RWPE2 (cell line): ENCODE measurements at regions not wholly inside any gene's neighbourhood (a gene's known extent, or its start where the extent isn't known, plus 50 kb on each side); places are given as distances from the start of the nearest gene placed in this dataset.

Source experiments
- ATAC-seq: fragments of 200-7000 bp; cut with Tn5 transposase; 3 replicates; pipeline ENCODE4 v1.9.1; 2021; ENCODE audit warnings: low read depth
- DNase-seq: peaks from one replicate; pipeline ENCODE4 v3.0.0-alpha.2; 2020; ENCODE audit warnings: low spot score
- H3K27ac ChIP-seq: fragments of 450-650 bp; 2 replicates; pipeline ENCODE4 v1.5.1; 2017; ENCODE audit warnings: mild to moderate bottlenecking; ENCODE audit not compliant: poor library complexity, severe bottlenecking
- H3K27me3 ChIP-seq: fragments of 250-450 bp; sonication (Bioruptor Pico); 2 replicates; pipeline ENCODE4 v1.5.1; 2021; ENCODE audit warnings: mild to moderate bottlenecking, moderate library complexity; ENCODE audit not compliant: insufficient read depth, poor library complexity, severe bottlenecking
- H3K36me3 ChIP-seq: fragments of 250-450 bp; sonication (Bioruptor Pico); 2 replicates; pipeline ENCODE4 v1.5.1; 2020; ENCODE audit warnings: low read depth, mild to moderate bottlenecking, moderate library complexity
- H3K4me1 ChIP-seq: fragments of 250-450 bp; sonication (Bioruptor Pico); 2 replicates; pipeline ENCODE4 v1.5.1; 2021; ENCODE audit warnings: mild to moderate bottlenecking, moderate library complexity; ENCODE audit not compliant: insufficient read depth, poor library complexity, severe bottlenecking
- H3K4me3 ChIP-seq: fragments of 250-450 bp; sonication (Bioruptor Pico); 2 replicates; pipeline ENCODE4 v1.5.1; 2021; ENCODE audit warnings: mild to moderate bottlenecking, moderate library complexity; ENCODE audit not compliant: severe bottlenecking
- H3K9me3 ChIP-seq: fragments of 250-450 bp; sonication (Bioruptor Pico); 2 replicates; pipeline ENCODE4 v1.5.1; 2021; ENCODE audit warnings: mild to moderate bottlenecking, moderate library complexity; ENCODE audit not compliant: severe bottlenecking
- TF ChIP-seq, protein P1 (sequence below): fragments of 450-650 bp; IDR thresholded peaks from one replicate; pipeline ENCODE4 v1.5.1; 2017; ENCODE audit warnings: mild to moderate bottlenecking, moderate library complexity; ENCODE audit not compliant: poor library complexity, severe bottlenecking

- no peaks in the 10 kb centered on the region for H3K9me3 ChIP-seq
- H3K36me3 ChIP-seq, result no peaks in the 10 kb centered on the region
- H3K4me1 ChIP-seq, result no peaks in the 10 kb centered on the region
- no peak overlapping the region for H3K4me3 ChIP-seq
- TF ChIP-seq, protein P1, sequence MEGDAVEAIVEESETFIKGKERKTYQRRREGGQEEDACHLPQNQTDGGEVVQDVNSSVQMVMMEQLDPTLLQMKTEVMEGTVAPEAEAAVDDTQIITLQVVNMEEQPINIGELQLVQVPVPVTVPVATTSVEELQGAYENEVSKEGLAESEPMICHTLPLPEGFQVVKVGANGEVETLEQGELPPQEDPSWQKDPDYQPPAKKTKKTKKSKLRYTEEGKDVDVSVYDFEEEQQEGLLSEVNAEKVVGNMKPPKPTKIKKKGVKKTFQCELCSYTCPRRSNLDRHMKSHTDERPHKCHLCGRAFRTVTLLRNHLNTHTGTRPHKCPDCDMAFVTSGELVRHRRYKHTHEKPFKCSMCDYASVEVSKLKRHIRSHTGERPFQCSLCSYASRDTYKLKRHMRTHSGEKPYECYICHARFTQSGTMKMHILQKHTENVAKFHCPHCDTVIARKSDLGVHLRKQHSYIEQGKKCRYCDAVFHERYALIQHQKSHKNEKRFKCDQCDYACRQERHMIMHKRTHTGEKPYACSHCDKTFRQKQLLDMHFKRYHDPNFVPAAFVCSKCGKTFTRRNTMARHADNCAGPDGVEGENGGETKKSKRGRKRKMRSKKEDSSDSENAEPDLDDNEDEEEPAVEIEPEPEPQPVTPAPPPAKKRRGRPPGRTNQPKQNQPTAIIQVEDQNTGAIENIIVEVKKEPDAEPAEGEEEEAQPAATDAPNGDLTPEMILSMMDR, result no peak
- H3K27me3 ChIP-seq, result no peaks in the 10 kb centered on the region
- H3K27ac ChIP-seq, result no peak overlapping the region
- no peak for DNase-seq
- ATAC-seq, result no peak
Measured at GRCh38 chr20:7029019-7029418, 261.5 kb downstream of the BMP2 start.

DNA sequence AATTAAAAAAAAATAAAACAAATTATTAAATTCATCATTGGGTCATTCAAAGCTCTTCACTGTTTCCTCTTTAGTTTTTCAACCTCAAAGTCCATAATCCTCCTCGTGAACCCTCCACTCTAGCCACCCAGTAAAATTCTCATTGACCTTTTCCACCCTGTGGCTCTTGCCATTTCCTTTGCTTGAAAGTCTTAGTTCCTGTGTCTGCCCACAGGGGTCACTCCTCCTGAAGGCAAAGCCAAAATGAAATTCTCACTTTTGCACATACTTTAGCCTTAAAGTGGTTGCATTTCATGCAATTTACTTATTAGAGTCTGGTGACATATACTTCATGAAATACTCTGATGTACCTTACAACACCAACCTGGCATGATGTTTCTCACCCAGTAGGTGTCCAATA is 263.7 kb downstream of the BMP2 start:
- ATAC-seq, result no peak
- no peaks in the 10 kb centered on the region for H3K36me3 ChIP-seq
- H3K9me3 ChIP-seq, result no peaks in the 10 kb centered on the region
- no peak overlapping the region for H3K4me3 ChIP-seq
- no peak overlapping the region for H3K27ac ChIP-seq
- TF ChIP-seq, protein P1, result peak; percentile 31
- no peak for DNase-seq
- no peaks in the 10 kb centered on the region for H3K4me1 ChIP-seq
- no peaks in the 10 kb centered on the region for H3K27me3 ChIP-seq

DNA sequence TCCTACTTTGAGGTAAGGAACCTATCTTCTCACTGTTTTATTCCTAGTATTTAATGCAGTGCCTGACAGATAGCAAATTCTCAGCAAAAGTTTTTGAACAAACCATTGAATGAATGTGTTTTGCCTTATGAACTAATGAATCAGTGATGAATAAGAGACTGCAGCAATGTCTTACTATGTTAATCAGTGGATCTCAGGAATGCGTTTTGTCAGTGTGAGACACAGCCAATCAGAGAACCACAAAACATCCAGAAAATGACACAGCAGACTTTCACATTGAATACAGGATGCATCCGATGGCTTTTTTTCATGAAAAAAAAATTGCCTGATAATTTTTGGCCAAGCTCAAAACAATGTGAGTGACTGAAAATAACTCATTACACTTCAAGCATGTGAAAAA is 270.5 kb downstream of the BMP2 start:
- no peaks in the 10 kb centered on the region for H3K4me1 ChIP-seq
- H3K36me3 ChIP-seq, result no peaks in the 10 kb centered on the region
- no peaks in the 10 kb centered on the region for H3K9me3 ChIP-seq
- H3K27ac ChIP-seq, result no peak overlapping the region
- TF ChIP-seq, protein P1, result no peak
- ATAC-seq (no peak; the same call in 2 of the 3 replicates), DNase-seq (no peak)
- H3K27me3 ChIP-seq, result no peaks in the 10 kb centered on the region
- H3K4me3 ChIP-seq, result no peak overlapping the region

DNA sequence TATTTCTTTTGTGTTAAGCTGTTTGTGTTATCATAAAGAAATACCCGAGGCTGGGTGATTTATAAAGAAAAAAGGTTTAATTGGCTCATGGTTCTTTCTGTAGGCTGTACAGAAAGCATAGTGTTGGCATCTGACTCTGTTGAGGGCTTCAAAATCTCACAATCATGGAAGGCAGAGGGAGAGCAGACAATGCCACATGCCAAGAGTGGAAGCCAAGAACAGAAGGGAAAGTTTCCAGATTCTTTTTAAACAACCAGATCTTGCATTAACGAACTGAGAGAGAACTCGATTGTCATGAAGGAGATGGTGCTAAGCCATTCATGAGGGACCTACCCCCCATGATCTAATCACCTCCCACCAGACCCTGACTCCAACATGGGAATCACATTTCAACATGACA is 290.1 kb downstream of the BMP2 start:
- TF ChIP-seq, protein P1, result no peak
- ATAC-seq (no peak), DNase-seq (no peak)
- no peaks in the 10 kb centered on the region for H3K27me3 ChIP-seq
- no peaks in the 10 kb centered on the region for H3K9me3 ChIP-seq
- H3K36me3 ChIP-seq, result no peaks in the 10 kb centered on the region
- no peak overlapping the region for H3K4me3 ChIP-seq
- no peak overlapping the region for H3K27ac ChIP-seq
- H3K4me1 ChIP-seq, result no peaks in the 10 kb centered on the region

DNA sequence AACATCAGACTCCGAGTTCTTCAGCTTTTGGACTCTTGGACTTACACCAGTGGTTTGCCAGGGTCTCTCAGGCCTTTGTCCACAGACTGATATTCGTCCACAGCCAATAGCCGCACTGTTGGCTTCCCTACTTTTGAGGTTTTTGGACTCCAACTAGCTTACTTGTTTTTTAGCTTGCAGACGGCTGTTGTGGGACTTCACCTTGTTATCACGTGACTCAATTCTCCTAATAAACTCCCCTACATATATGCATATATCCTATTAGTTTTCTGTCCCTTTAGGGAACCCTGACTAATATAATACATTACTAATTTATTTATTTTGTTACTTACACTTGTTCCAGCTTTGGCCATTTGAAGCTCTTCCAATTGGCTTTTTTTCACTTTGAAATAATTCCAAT is 311.3 kb downstream of the BMP2 start:
- no peak overlapping the region for H3K27ac ChIP-seq
- DNase-seq (no peak), ATAC-seq (no peak)
- H3K4me1 ChIP-seq, result no peaks in the 10 kb centered on the region
- no peaks in the 10 kb centered on the region for H3K27me3 ChIP-seq
- no peak overlapping the region for H3K4me3 ChIP-seq
- peaks cover 6% of the 10 kb centered on the region for H3K9me3 ChIP-seq
- TF ChIP-seq, protein P1, result no peak
- H3K36me3 ChIP-seq, result no peaks in the 10 kb centered on the region
